ENCODE measurements at regions not wholly inside any gene's neighbourhood (a gene's known extent, or its start where the extent isn't known, plus 50 kb on each side); places are given as distances from the start of the nearest gene placed in this dataset.

DNA sequence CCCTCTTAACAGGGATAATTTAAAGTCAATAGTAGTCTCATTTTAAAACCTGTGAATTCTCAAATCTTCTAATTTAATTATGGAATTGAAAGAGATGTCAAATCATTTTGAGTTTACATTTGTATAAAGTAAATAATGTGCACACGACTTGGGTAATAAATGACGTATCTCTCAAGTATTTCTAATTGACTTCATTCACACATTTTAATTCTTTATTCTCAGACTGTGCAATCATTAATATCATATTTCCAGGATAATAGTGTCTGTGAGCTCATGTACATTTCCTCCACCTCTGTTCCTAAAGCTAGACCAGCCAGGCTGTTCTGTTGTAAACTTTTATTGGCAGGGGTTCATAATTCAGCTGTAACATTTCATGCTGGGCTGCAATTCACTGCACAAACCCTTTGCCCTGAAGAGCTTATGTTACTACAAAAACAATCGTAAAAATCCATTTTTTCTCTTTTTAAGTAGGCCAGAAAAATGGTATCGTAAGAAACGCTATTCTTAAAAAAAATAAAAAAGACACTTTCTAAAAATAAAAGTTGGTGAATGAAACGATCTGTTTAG is 1103.1 kb upstream of the TENM3 start:
- no peak for TF ChIP-seq YY1 (IDR thresholded peaks at IDR 0.05; ENCODE audit: insufficient read depth, insufficient read length)
- TF ChIP-seq SUZ12 (IDR thresholded peaks at IDR 0.05; ENCODE audit: extremely low read depth, insufficient read depth, insufficient read length) = no peak

Measured in NT2/D1 (cell line).